GM19035 (cell line): ENCODE measurements at regions not wholly inside any gene's neighbourhood (a gene's known extent, or its start where the extent isn't known, plus 50 kb on each side); places are given as distances from the start of the nearest gene placed in this dataset.
A peak's percentile ranks its signal among the peaks of the same experiment; 100 is the strongest.
"Not testable (repeated sequence)": the region's sequence is repeated elsewhere in the genome, so short reads cannot be mapped to it uniquely, and the experiment has no call there.

Experiments
- ATAC-seq: cut with Tn5 transposase; IDR thresholded peaks from one replicate; pipeline ENCODE4 v1.9.1; 2021; ENCODE audit not compliant: unreplicated experiment

DNA sequence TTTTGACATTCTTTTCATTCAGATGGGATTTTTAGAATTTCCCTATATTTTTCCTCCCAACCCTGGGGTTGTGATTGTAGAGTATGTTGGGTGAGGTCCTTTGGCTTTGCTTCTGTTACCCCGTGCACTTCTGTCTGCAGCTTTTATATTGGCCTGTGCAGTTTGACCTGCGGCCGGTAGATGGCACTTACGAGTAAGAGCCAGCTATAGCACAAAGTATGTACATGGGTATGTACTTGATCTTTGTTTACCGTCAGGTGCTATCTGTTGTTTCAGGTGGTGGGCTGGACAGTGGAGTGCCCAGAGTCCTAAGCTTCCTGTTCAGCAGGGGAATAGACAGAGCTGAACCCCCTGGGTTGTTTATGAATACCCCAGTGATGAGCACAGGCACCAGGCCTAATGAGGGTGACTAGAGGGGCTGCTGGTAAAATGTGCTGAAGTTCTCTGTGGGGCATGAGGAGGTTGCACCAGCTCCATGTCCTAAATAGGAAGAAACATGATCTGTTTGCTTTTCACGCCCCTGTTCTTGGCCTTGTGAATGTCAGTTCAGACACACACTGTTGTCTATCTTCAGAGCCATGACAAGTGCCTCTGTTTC is 58.9 kb upstream of the THUMPD2 start:
- peak; percentile 92 for ATAC-seq

DNA sequence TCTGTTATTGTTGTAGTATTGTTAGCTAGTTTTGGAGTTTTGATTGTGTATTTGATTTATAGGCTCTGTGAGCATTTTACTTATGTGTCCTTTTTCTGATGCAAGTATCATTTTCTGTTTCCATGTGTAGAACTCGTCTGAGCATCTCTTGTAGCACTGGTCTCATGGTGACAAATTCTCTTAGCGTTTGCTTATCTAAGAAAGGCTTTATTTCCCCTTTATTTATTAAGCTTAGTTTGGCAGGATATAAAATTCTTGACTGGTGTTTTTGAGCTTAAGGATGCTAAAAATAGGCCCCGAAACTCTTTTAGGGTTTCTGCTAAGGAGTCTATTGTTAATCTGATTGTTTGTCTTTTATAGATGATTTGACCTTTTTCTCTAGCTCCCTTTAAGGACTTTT is 57.6 kb upstream of the THUMPD2 start:
- ATAC-seq: no peak

DNA sequence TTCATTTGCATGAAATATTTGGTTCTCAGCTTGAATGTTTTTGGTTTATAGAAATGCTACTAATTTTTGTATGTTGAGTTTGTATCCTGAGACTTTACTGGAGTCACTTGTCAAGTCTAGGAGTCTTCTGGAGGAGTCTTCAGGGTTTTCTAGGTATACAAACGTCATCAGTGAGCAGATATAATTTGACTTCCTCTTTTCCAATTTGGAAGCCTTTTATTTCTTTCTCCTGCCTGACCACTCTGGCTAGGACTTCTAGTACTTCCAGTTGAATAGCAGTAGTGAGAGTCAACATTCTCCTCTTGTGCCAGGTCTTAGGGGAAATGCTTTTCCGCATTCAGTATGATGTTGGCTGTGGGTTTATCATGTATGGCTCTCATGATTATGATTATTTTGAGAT is 55.4 kb upstream of the THUMPD2 start:
- no peak for ATAC-seq

DNA sequence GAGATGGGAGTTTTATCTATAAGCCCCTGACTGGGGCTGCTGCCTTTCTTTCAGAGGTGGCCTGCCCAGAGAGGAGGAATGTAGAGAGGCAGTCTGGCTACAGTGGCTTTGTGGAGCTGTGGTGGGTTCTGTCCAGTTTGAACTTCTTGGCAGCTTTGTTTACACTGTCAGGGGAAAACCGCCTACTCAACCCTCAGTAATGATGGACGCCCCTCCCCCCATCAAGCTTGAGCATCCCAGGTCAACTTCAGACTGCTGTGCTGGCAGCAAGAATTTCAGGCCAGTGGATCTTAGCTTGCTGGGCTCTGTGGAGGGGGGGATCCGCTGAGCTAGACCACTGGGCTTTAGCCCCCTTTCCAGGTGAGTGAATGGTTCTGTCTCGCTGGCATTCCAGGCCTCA is 51.6 kb upstream of the THUMPD2 start:
- ATAC-seq: not testable (repeated sequence)
